ENCODE measurements at regions not wholly inside any gene's neighbourhood (a gene's known extent, or its start where the extent isn't known, plus 50 kb on each side); places are given as distances from the start of the nearest gene placed in this dataset.

DNA sequence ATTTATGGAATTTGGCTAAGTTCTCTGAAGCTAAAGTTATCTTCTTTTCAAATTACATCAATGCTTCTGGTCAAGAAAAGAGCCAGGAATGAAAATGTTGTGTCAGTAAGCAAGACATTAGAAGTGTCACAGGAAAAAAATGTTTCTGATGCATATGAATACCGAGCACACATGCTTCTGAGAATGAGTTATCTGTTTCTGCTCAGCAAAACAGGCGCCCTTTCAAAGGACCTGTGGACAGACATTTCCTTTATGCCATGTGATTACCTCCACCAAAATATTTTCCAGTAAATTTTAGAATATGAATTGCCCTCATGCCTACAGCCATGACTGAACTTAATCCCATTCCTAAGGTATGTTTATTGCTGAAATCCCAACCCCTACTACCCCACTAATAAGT lies 55.4 kb upstream of the RNF180 start:
- no peak for DNase-seq (ENCODE audit: low read depth)
- TF ChIP-seq, protein P1, sequence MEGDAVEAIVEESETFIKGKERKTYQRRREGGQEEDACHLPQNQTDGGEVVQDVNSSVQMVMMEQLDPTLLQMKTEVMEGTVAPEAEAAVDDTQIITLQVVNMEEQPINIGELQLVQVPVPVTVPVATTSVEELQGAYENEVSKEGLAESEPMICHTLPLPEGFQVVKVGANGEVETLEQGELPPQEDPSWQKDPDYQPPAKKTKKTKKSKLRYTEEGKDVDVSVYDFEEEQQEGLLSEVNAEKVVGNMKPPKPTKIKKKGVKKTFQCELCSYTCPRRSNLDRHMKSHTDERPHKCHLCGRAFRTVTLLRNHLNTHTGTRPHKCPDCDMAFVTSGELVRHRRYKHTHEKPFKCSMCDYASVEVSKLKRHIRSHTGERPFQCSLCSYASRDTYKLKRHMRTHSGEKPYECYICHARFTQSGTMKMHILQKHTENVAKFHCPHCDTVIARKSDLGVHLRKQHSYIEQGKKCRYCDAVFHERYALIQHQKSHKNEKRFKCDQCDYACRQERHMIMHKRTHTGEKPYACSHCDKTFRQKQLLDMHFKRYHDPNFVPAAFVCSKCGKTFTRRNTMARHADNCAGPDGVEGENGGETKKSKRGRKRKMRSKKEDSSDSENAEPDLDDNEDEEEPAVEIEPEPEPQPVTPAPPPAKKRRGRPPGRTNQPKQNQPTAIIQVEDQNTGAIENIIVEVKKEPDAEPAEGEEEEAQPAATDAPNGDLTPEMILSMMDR (IDR thresholded peaks at IDR 0.05; ENCODE audit: insufficient read depth, low read depth, low read length, missing control alignments), result no peak

DNA sequence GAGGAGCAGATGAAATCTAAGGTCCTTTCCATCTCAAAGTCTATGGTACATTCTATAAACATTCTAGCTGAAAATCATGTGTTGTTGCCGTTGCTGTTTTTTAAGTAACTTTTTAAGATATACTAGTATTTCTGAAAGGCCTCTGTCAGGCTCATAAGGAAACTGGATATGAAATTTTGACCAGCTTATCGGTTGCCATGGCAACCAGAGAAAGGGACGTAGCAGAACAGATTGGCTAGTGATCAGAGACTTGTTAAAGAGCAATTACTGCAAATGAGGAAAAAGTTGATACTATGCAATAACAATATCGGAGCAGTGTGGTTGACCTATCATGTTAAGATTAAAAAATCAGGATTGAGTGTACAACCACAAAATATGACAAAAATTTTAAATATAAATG lies 57.0 kb upstream of the RNF180 start:
- DNase-seq (ENCODE audit: low read depth), result no peak
- H3K4me3 ChIP-seq (ENCODE audit: low read depth, low read length), result no peak overlapping the region
- TF ChIP-seq, protein P1 (IDR thresholded peaks at IDR 0.05; ENCODE audit: insufficient read depth, low read depth, low read length, missing control alignments), result no peak

More for the DNA sequence above, 55.4 kb upstream of the RNF180 start:
- H3K4me3 ChIP-seq (ENCODE audit: low read depth, low read length), result no peak overlapping the region

DNA sequence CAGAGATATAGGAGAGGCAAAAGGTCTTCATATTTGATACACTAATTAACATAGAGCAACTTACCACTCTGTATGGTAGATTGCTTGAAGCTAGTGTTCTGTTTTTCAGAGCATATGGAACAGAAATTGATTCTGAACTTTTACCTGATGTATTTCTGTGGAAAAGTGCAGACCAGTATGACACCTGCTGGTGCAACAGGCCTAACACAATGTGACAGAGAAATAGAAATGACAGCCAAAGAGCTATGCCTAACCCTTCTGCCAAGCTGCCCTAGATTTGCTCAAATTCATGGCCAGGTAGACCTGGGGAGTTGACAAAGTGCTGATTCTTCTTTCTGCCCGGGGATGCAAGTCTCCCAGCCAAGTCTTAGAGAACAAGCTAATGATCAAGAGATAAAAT lies 65.4 kb upstream of the RNF180 start:
- H3K4me3 ChIP-seq (ENCODE audit: low read depth, low read length), result no peak overlapping the region
- TF ChIP-seq, protein P1 (IDR thresholded peaks at IDR 0.05; ENCODE audit: insufficient read depth, low read depth, low read length, missing control alignments), result no peak
- DNase-seq (ENCODE audit: low read depth), result no peak

DNA sequence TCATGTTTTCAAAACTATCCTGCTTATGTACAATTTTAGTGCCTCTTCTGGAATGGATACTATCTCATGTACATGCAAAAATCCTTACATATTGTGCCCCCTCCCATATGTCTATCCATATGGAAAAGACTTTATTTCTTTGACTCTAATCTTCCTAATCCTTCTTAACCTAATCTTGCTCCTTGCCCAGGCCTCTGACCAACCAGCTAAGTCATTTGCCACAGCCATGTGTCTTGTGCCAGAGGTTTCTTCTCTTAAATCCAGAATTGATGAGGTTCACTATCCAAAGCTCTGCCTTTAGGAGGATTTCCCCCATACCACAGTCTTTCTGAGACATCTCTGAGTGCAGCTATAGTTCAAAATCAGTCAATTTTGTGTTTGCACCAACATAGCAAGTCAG lies 68.9 kb upstream of the RNF180 start:
- TF ChIP-seq, protein P1 (IDR thresholded peaks at IDR 0.05; ENCODE audit: insufficient read depth, low read depth, low read length, missing control alignments), result no peak
- H3K4me3 ChIP-seq (ENCODE audit: low read depth, low read length), result no peak overlapping the region
- no peak for DNase-seq (ENCODE audit: low read depth)

DNA sequence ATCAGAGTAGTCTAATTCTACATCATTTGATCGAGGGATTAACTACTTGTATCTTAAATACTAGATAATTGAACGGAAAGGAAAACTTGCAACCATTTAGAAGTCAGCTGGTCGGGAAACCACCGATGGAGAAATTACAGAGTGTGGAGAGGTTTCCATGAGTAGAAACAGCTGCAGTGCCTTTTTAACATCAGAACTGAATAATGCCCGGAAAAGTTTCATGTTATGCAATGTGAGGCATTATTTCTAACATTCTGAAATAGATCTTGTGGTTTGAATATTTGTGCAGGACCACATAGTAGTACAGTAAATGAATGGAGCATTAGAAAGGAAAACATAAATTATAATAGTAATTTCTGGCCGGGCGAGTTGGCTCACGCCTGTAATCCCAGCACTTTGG lies 88.1 kb upstream of the RNF180 start:
- H3K4me3 ChIP-seq (ENCODE audit: low read depth, low read length), result no peak overlapping the region
- TF ChIP-seq, protein P1 (IDR thresholded peaks at IDR 0.05; ENCODE audit: insufficient read depth, low read depth, low read length, missing control alignments), result no peak
- DNase-seq (ENCODE audit: low read depth), result no peak

DNA sequence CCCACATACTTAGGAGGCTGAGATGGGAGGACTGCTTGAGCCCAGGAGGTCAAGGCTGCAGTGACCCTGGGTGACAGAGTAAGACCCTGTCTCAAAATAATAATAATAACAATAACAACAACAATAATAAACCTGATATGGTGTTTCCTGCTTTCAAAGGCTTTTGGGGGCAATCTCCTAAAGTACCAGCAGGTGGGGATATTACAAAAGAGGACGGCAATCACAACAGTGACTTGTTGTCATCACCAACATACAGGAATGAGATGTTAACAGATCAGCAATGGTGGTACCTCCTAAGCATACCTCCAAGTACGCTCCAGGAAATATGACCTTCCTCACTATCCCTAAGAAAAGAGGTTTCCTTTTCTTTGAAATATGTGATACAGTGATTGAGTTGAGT lies 91.1 kb upstream of the RNF180 start:
- H3K4me3 ChIP-seq (ENCODE audit: low read depth, low read length), result no peak overlapping the region
- TF ChIP-seq, protein P1 (IDR thresholded peaks at IDR 0.05; ENCODE audit: insufficient read depth, low read depth, low read length, missing control alignments), result peak; percentile 54
- DNase-seq (ENCODE audit: low read depth), result peak; percentile 38

DNA sequence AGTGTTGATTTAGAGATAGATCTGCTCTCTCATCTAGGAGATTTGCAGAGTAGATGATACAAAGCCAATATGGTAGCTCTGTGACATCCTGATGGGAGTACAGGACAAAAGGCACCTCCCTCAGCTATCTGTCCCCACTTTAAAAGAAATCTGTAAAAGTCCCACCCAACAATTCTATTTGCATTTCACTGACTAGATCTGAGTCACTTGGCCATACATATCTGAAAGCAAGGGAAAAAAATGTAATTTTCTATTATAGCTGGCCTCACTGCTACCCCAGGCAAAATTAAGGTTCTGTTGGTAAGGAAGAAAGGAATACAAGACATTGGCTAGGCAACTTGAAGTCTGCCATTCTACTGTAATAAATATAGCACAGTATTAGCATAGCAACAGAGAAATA lies 96.2 kb upstream of the RNF180 start:
- no peak for DNase-seq (ENCODE audit: low read depth)
- H3K4me3 ChIP-seq (ENCODE audit: low read depth, low read length), result no peak overlapping the region

More for the DNA sequence above, 96.2 kb upstream of the RNF180 start:
- TF ChIP-seq, protein P1 (IDR thresholded peaks at IDR 0.05; ENCODE audit: insufficient read depth, low read depth, low read length, missing control alignments), result no peak
